NCI-H2227 (cell line): ENCODE measurements at regions not wholly inside any gene's neighbourhood (a gene's known extent, or its start where the extent isn't known, plus 50 kb on each side); places are given as distances from the start of the nearest gene placed in this dataset.

Source experiments
- DNase-seq: peaks from one replicate; lab custom pipeline; 2025; ENCODE audit not compliant: unreplicated experiment; lab: John Stamatoyannopoulos, UW

DNA sequence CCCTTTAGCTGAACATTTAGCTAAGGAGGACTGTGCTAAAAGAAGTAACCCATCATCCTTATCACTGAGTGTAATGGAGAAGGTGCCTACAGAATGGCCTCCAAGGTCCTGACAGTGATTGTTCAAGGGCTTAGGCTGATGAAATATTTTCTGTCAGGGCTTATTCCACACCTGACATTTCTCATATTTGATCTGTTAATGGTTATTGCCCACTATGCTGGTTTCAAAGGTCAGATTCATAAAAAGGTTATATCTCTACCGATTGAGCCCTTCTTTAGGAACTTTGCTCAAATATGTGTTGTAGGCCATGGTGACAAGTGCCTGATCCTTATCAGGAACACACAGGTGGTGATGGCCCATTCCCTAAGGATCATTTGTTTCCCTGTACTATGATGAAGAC, 766.4 kb upstream of the ADGRL2 start:
- no peak for DNase-seq

DNA sequence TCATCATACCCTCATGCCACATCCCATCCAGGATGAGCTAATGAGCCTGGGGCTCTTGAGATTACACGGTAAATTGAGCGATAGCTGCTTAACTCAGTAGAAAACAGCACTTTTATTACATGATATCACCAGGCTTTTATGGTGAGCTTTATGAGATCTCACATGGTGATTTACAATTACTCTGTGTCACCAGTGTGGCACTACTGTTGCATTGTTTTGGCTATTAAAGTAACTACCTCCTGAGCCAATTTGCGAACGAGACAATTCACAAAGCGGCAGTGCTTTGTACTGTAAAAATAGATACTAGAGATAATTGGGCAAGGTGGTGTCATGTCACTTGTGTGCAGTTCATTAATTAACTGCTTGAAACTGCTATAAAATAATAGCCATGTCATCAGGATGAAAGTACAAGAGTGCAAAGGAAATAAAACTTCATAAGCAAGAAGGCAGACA, 767.7 kb upstream of the ADGRL2 start:
- DNase-seq, result no peak

DNA sequence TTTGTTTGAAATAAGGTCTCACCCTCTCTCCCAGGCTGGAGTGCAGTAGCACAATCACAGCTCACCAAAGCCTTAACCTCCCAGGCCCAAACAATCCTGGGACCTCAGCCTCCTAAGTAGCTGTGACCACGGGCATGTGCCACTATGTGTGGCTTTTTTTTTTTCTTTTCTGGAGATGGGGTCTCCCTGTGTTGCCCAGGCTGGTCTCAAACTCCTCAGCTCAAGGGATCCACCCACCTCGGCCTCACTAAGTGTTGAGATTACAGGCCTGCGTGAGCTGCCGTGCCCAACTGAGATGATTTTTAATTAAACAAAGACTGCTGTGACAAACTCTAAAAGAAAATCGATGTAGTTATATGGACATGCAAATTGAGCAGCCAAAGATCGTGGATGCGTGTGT, 768.4 kb upstream of the ADGRL2 start:
- DNase-seq, result no peak

DNA sequence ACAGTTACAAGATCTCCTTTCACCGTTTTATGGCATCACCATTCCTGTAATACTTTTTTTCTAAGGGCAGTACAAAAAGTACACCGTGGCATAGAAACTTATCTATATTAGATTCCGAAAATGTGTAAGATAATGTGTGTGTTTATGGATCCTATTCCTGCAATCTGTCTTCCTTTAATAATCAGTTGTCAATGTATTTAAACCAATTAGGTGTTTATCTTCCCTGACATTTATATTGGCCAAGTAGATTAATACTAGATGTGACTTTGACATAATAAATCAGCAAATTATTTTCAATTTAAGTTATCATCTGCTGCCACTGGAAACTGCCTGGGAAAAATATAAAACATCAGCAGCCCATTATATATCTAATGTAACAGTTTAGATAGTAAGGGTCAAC, 770.3 kb upstream of the ADGRL2 start:
- no peak for DNase-seq

DNA sequence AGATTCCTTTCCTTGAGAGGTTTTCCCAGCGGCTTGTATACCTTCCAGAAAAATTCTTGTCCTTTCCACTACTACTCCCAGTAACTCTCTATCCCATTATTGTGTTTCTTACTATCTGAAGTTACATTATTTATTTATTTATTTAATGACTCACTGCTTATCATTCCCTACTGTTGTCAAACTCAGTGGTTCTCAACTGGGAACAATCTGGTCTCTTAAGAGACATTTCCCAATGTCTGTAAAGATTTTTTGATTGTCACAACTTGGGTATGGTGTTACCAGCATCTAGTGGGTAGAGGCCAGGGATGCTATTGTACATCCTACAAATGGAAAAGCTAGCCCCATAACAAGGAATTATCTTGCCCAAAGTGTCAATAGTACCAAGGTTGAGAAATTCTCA, 771.5 kb upstream of the ADGRL2 start:
- DNase-seq, result no peak

DNA sequence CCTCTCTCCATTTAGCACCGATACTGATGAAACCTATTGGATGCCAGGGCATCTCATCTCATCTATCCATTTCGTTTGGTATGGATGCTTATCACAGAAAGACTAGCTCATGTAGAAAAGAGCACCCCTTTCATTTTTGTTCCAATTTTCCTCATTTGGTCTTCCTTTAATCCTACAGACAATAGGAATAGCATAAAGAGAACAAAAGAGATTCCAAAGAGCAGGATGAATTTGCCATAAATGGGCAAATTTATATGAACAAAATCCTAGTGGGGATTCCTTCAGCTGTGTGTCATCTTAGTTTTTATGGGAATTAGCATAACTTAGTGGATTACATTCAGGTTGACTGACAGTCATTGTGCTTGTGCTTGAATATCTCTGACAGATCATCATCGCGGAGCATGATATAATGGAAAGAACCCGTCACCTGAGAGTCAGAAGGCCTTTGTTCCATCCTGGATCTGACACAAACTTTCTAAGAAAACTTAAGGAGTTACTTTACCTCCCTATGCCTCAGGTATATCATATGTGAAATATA, 777.5 kb upstream of the ADGRL2 start:
- DNase-seq, result no peak

DNA sequence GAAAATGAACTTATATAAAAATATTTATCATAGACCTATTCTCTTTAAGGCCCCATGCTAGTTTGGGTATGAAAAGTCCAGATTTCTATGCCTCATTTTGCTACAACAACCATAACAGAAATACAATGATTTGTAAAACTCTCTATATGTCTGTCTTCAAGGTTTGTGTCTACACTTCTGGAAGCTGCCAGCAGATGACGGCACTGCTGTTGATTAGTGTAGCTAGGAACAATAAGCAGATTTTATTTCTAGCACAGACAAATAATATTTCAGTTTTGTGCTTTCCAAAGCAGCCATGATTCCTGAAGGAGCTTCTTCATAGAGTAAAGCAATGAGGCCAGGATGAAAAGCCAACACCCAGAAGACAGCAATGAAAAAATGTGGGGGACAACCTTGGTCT, 779.6 kb upstream of the ADGRL2 start:
- DNase-seq, result no peak

DNA sequence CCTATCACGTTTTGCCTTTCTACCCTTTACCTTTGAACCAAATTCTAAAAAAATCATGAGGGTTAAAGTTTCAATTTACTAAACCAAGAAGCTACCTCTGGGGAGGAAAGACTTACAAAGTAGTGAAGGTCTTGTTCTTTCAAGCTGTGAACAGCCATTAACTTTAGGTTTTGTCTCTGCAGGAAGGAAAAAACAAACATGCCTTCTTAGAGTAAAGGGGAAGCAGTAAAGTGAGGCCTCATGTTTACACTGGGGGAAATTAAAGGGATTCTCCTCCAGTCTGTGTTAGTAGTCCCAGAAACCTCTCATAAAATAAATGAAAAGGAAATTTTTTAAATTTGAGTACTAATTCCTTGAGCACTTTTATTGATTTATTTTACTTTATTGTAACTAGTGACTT, 780.2 kb upstream of the ADGRL2 start:
- DNase-seq, result no peak

DNA sequence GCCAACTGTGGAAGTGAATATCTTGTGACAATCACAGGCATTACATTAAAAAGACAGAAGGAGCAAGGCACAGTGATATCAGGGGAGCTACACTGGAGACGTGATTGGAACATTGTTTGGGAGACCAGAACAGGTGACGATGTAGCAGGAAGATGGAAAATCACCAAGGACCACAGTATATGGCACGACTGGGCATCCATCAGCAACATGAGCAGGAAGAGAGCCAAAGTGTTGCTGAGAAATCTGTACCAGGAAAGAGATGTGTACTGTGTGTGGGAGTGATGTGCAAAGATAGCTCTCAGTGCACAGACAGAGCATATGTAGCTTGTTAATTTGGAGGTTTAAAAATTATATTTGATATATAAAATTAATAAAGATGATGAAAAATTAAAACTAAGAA, 790.6 kb upstream of the ADGRL2 start:
- DNase-seq, result no peak

DNA sequence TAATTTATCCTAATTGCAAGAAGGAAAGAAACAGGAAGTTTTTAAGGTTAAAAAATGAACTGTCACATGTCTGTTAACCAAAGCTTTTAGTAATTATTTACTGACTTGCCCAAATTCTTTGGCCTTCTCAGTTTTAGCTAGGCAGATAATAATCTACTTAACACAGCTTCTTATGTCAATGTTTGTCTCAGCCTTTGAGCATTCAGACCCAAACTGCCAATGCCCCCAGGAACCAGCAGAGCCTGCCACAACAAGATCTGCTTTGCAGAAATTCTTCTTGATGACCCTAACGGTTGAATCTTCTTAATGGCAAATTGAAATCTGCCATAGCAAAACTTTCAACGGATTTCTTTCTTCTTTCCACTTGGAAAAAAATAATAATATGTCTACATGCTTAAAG, 792.4 kb upstream of the ADGRL2 start:
- DNase-seq, result no peak

DNA sequence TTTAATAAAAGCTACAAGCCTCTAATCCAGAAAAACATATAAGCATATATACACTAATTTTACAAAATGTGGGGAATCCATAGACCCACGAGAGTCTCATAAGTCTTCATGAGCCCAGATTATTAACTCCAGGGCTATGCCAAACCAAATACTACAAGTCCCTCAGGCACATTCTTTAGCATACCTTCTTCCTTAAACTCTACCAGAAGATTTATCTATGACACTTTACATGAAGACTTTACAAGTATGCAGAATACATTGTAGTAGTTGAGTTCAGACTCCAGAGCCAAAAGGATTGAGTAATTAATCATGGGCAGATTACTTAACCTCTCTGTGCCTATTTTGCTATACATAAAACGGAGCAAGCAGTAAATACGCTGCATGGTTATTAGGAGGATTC, 793.7 kb upstream of the ADGRL2 start:
- DNase-seq, result no peak

DNA sequence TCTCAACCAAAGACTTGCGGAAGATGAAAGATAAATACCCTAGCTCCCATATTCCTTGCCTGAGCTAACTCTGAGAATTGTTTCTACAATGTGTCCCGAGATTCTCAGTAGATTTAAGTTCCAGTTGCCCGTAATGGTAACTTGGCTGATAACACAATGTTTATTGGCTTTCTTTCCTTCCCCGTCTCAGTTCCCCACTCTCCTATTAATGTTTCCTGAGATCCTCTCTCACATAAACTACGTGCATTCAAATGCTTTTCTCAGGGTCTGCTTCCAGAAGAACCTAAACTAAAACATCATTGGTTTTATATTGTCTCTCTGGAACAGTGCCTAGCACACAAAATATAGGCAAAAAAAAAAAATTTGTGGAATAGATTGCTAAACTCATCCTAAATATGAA, 794.2 kb upstream of the ADGRL2 start:
- no peak for DNase-seq

DNA sequence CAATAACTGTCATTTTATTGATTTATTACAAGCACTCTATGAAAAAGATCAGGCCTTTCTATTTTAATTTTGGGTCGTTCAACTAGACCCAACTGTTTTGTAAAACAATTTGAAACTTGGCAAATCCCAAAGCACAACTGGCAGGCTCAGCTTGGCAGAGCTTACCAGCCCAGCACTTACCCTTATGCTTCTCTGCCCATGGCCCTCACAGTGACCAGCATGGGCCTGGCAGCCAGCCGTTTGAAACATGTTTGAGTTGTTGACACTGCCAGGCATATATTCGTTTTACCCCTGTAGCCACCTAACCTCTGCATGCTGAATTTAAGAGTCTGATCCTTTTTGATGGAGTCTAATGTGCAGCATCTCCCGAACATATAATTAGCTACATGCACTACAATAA, 796.7 kb upstream of the ADGRL2 start:
- no peak for DNase-seq

DNA sequence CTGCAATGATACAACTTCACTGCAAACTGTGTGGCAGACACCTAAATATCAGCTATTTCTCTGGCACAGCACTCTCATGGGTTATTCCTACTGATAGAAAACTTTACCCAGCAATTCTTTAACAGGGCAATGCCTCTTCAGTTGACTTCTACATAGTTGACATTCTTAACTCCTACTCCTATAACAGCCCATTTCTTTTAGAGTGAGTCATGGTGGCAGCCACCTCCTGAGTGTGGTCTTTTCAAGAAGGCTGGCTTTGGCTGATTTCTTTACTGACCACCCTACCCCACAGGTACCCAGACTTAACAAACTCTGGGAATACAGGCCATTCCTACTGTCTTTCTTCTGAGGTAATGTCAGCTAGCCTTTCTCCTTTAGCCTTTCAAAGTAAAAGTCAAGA, 805.8 kb upstream of the ADGRL2 start:
- no peak for DNase-seq

DNA sequence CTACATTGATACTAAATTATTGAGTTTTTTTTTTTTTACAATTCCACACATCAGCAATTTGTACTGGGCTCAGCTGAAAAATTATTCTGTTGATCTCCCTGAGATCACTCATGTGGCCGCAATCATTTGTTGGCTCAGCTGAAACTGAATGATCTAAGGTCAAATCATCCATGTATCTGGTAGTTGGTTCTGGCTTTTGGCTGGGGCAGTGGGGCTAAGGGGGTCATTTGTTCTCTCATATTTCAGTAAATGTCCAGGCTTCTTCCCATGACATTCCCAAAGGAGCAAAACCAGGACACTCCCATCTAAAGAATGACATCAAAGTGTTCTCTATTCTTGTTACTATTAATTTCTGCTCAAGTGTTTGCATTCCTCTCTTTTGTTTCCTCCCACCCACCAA, 806.7 kb upstream of the ADGRL2 start:
- no peak for DNase-seq

DNA sequence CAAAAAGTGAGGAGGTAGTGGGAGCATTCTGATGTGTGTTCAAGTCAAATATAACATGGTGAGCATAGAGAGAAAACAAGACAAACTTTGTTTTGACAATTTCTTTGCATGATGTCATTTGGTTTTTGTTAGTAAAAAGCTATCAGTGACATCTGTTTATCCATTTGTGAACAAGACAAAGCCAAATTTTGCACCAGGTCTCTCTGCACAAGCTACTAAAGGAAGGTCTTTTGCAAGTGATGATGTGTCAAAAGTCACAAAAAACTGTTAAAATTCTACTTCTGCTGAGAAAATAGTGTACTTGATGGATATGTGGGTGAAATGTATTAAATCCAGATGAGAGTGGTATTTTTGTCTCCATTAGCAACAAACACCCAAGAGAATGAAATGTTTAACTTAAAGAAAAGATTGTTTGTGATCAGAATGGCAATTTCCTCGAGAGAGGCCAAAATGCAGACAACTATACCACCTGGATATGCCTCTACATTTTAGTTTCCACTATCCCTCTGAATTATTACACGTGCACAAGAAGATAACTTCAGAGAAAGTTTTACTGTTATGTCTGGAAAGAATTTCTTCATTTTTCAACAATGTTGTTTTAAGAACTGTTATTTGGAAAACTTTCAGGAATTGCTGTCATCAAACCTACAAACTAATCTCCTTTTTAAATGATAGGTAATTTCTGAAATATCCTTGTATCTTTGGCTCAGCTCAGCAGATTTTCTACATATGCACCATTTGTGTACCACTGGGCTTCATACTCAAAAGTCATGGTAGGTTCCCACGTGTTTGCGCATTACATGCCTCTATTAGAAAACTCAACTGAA, 807.4 kb upstream of the ADGRL2 start:
- no peak for DNase-seq

DNA sequence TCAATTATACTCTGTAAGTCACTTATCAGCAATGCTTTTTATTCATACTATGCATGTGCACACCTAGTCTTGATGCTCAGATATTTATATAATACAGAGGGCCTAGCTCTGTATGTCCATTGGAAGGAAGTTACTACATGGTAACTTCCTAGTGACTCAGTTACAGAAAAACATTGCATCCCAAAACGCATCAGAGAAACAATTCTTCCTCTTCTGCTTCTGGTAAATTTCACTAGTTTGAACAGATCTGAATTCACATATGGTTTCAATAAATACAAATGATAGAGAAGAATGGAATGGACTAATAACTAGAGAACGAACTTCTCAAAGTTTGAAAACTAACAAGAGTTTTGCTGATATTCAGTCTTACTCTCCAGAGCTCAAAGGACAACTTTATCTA, 811.3 kb upstream of the ADGRL2 start:
- no peak for DNase-seq

DNA sequence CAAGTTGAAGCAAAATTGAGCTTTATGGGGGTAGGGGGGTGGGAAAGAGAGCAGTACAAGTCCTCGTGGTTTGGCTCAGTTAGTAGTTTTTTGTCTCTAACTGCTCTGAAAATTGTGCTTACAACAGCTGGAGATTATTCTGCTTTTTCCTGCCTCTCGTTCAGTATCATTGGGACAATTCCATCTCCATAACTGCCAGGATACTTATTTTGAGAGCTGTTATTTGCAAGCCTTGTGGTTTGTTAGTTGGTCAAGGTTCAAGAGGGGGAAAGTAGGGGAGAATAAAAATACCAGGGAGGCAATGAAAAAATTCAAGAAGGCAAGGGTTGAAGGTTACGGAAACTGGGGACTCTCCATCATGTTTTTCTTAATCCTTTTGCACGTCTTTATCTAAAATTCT, 811.8 kb upstream of the ADGRL2 start:
- DNase-seq, result no peak

DNA sequence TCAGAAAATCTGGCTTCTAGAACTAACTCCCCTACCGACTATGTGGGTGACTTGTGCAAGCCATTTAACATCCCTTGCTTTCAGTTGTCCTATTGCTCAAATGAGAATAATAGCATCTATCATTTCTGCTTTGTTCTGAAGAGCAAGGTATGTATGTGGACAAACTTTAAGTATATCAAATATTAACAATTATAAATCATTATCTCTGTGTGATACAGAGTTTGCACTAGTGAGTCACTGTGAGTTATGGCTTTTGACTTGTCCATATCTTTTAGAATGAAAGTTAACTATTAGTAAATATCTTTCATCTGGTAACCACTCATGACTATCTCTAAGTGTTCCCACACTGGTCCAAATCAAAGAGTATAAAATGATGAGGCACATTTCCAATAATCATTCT, 812.9 kb upstream of the ADGRL2 start:
- no peak for DNase-seq

DNA sequence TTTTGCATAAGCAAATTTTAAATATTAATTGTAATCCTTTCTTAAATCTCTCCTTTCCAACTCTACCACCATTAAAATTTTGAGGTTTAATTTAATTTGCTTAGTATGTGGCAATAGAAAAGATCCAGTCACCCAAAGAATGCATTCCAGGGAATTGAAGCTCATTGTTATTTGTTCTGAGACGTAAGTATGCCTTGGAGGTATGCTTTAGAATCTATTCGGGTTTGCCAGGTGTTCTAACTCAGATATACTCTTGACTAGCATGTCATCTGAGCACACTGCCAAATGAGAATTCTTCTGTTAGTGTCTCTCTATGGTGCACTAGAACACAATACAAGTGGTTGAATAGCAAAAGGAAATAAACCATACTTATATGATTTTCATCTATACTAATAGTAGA, 813.6 kb upstream of the ADGRL2 start:
- no peak for DNase-seq

DNA sequence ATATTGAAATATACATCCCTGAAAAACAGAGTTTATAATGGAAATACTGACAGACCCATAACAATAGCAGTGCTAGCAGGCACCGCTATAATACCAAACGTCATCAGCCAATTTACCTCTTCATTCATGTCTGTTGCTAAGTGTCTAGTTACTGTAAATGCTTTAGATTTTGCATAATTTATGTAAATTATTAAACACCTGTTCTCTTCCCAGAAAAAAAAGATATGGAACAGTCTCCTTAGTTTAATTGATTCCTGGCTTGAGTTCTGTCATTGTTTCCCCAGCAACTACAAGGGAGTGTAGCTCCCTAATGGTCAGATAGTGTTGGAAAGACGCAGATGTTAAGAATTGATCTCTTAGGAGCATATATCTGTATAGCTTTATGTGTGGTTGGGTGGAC, 817.9 kb upstream of the ADGRL2 start:
- no peak for DNase-seq

DNA sequence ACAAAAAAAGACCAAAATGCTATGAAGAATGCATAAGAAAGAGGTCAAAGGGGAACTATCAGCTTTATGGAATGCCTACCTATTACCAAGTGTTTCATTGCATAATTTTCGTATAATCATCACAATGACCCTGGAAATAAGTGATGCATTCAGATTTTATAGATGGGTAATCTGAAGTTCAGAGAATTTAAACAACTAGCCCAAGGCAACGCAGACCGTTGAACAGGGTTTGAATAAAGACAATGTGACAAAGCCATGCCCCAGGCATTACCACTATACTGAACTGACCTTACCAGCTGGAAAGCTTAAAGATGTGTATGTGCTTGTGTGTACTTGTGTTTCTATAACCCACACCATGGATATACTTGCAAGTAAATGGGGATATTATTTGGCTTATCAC, 827.6 kb upstream of the ADGRL2 start:
- no peak for DNase-seq

DNA sequence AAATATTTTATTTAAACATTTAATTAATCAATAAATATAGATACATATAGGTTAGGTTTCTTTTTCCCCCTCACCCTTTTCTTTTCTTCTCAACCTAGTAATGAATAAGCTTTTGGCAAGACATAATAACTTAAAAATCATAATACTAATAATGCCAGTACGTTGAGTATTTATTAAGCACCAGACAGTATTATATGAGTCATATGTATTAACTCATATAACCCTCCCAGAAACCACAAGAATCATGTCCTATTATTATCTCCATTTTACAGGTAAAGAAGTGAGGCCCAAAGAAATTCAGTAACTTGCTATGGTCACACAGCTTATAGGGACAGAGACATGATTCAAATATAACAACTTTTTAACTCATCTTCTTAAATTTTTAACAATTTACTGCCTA, 834.5 kb upstream of the ADGRL2 start:
- no peak for DNase-seq
